GM18907 (cell line): ENCODE measurements at regions not wholly inside any gene's neighbourhood (a gene's known extent, or its start where the extent isn't known, plus 50 kb on each side); places are given as distances from the start of the nearest gene placed in this dataset.
"Not testable (repeated sequence)": the region's sequence is repeated elsewhere in the genome, so short reads cannot be mapped to it uniquely, and the experiment has no call there.

Experiments used
- ATAC-seq: cut with Tn5 transposase; IDR thresholded peaks from one replicate; pipeline ENCODE4 v1.9.1; 2021; ENCODE audit warnings: mild to moderate bottlenecking, moderate library complexity; ENCODE audit not compliant: unreplicated experiment

DNA sequence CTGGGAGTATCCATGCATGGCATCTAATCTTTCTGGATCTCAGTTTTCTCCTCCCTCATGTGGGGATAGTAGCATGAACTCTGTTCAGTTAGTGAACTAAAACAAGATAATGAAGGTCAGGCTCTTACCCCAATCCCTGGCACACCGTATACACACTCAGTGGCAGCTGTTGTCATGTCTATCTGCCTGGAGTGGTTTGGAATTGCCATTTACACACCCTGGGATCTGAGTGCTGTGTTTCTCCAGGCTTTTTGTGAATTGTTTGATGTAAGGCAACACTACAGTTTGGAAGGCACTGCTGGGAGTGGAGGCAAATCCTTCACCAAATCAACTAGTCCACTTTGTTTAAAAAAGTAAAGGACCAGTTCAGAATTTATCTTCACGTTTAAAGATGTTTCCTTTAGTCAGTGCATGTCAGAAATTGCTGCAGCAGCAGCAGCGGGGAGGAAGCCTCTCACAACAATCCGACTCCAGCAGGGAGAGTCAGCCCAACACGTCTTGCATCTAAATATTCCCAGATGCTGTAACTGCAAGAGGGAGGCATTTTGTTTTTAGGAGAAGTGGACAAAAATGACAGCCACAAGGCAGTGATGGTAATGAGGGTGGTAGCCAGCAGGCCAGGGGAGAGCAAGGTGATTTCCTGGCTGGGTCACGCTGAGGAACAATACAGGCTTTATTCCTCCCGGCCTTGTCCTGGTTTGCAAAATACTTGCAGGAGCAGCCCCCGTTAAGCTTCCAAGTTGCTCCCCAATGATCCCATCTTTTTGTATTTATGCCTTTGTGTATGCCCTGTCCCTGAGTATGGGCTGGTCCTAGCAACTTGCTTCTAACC, 128.5 kb upstream of the LRIG1 start:
- ATAC-seq = no peak

DNA sequence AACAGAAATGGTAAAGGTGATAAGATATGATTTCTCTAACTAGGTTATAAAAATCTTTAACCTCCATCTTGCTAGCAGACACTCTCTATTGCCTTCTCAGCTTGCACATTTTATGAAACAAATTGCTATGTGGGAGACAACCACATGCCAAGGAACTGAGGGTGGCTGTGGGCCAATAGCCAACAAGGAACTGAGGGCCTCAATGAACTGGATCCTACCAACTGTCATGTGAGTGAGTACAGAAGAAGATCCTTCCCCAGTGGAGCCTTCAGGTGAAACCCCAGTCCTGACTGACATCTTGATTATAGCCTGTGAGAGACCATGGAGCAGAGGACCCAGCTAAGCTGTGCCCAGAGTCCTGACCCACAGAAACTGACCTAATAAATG, 129.2 kb upstream of the LRIG1 start:
- no peak for ATAC-seq

DNA sequence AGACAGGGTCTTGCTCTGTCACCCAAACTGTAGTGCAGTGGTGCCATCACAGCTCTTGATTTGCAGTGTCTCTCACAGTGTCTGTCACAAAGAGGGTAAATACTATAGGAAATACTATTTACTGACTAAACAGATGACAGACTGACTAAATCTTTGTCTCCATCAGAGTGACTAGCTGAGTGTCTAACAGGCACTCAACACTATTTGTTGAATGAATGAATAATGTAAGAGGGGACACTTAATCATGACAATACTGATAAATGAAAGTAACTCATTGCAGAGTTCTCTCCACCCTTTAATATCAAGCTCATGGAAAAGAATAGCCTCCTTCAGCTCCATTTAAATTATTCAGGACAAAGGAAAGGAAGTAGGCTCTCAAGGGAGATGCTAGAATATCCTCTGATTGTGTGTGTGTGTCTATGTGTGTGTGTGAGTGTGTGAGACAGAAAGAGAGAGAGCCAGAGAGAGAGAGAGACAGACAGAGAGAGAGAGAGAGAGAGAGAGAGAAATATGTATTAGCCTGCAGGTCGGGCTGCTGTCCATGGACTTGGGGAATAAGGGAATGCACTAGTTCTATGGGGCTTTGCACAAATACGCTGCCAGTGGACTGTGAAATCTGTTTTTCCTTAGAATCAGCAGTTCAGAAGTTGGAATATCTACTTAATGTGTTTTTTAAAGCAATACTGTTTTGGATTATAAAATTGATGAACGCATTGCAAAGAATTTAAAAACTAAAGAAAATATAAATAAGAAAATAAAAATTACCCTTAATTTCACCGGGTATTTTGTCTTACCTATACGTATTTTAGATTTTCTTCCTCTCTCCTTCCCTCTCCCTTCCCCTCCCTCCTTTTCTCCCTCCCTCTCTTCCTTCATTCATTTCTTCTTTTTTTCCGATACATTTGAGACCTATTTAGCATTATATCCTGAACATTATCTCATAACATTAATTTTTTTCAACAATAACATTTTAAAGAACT, 132.9 kb upstream of the LRIG1 start:
- ATAC-seq = no peak

DNA sequence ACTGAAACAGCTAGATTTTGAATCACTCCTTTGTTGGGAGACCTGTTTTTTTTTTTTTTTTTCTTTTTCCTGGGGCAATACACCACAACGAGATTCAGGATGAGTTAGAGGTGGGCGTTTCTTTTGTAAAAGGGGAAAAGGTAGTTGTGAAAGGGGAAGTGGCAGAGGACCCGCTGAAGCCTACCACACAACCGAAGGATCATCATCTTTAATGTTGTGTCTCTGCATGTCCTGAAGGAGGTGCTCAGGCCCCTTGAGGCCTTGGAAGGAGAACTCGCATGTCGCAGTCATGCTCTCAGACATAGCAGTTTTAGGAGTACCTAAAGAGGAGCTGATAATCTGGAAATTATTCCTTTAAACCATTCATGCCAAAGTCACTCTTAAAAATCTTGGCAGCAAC, 137.9 kb upstream of the LRIG1 start:
- no peak for ATAC-seq

DNA sequence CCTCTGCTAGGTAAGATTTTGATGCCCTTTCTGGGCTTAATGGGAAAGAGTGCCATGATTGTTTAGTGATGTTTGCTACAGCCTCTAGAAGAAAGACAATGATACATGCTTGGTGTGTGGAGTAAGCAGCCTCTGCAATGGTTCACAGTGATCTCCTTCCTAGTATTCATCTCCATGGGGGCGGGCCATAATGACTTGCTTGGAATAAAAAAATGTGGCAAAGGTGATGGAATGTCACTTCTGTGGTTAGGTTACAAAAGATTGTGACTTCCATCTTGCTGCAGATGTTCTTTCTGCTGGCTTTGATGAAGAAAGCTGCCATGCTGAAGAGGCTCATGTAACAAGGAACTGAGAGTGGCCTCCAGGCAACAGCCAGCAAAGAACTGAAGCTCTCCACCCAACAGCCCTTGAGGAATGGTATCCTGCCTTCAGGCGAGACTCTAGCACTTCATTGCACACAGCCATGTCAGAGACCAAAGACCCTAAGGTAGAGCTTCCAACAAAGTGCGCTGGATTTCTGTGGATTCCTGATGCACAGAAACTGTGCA, 139.1 kb upstream of the LRIG1 start:
- ATAC-seq = no peak

DNA sequence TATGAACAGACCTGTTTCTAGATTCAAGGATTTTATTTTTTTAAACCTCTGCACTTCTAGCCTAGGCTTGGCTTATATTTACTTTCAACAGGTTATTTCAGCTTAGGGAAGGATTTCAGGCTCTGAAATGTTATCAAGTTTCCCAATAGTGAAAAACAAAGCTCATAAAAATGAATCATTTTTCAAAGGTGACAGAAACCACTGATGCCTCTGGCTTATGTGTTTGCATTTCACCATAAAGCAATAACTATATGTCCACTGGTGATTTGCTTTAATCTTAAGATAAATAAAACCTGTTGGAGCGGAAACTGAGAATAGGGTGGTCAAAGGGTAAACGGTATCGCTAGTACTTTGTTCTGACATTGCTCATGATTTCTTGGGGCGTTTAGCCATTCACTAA, 141.2 kb upstream of the LRIG1 start:
- no peak for ATAC-seq

DNA sequence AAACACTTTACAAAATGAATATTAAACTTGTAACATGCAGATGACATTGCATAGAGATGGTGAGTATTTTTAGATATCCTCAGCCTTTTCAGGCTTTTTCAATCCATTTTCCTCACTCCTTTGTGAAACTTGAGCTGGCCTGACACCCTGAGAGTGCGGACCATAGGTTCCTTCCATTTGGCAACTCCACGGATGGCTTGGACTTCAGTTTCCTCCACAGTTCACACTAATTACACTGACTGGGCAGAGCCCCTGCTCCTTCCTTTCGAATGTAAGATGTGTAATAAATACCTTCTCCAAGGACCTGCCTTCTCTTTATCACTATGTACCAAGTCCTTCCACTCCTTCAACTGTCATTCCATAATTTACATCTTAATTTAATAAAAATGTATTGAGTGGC, 141.7 kb upstream of the LRIG1 start:
- ATAC-seq = no peak

DNA sequence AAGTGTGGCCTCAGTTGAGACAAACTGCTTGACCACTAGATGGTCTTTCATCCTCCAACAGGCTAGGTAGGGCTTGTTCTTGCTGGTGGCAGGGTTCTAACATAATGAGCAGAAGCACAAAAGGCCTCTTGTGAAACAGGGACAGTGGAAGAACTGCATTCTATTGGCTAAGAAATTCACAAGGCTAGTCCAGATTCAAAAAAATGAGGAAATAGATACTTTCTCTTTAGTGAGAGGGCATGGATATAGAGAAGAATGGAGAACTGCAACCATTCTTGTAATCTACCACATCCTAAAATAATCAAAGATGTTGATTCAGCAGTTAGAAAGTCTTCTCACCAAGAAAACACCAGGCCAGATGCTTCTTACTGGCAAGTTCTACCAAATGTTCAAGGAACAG, 143.7 kb upstream of the LRIG1 start:
- no peak for ATAC-seq

DNA sequence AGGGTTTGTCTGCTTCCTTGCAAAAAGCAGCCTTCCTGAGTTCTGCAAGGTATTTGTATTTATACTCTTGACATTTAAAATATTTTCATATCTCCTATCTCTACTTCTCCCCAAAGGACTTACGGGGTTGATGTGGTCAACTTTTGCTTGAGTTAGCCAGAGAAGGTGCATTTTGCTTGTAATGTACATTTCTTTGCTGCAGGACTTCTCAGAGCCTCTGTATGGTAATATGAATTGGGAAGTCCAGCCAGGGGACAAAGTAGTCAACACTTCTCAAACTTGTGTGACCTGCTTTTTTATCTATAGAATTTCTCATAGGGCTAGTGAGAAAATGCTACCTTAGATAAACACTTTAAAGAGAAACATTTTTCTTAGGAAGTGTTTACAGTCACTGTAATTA, 148.2 kb upstream of the LRIG1 start:
- ATAC-seq = no peak

DNA sequence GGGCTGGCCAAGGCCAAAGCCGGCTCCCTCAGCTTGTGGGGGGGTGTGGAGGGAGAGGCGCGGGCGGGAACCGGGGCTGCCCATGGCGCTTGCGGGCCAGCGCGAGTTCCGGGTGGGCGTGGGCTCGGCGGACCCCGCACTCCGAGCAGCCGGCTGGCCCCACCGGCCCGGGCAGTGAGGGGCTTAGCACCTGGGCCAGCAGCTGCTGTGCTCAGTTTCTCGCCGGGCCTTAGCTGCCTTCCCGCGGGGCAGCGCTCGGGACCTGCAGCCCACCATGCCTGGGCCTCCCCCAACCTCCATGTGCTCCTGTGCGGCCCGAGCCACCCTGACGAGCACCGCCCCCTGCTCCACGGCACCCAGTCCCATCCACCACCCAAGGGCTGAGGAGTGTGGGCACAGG, 150.7 kb upstream of the LRIG1 start:
- not testable (repeated sequence) for ATAC-seq

DNA sequence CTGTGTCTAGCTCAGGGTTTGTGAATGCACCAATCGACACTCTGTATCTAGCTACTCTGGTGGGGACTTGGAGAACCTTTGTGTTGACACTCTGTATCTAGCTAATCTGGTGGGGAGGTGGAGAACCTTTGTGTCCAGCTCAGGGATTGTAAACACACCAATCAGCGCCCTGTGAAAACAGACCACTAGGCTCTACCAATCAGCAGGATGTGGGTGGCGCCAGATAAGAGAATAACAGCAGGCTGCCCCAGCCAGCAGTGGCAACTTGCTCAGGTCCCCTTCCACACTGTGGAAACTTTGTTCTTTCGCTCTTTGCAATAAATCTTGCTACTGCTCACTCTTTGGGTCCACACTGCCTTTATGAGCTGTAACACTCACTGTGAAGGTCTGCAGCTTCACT, 151.3 kb upstream of the LRIG1 start:
- ATAC-seq = not testable (repeated sequence)

DNA sequence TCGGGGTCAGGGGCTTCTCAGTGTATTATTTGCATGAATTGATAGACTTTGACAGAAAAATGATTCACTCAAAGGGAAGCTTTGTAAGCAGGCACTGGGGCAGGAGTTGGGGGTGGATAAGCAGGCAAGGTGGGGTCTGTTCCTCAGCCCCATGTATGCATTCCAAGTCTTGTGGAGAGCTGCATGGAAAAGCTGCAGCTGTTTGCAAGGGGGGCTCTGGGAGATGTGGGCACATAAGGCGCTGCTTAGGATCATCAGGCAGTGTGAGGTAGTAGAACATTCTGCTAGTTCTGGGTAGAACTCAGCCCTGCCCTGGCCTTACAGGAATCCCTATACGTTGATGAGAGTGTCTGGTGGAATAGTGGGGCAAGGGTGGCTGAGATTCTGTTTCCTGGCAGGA, 154.2 kb upstream of the LRIG1 start:
- no peak for ATAC-seq

DNA sequence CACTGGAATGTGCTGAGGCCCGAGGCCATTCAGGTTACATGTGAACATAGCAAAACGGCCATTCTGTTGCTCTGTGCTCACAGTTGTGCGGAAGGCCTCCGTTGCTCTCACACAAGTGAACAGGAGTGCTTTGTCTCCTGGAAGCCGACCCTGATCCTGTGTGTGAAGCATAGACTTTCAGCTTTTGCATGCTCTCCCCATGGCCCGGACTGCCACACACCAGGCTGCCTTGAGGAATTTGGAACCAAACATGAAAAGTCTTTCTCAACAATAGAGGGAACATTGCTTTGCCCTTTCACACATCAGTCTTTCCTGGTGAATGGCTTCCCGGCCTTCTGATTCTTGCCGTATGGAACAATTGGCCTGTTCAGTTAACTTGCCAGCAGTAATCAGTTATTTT, 154.8 kb upstream of the LRIG1 start:
- no peak for ATAC-seq

DNA sequence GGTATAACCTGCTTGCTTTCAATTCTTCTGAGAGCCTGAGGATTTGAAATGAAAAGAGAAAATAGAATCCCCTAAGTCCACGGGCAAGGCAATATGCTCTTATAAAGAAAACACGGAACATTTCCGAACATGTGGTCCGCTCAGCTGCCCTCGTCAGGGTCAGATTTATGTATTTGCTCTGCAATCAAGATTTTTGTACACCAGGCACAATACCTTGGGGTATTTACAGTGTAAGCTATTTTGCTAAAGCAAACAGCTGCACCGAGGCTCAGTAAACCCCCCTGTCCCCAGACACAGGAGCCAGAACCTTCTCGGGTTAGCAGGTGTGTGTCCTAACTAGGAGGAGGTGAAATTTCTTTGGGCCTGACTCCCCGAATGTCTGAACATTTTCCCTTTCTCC, 155.8 kb upstream of the LRIG1 start:
- ATAC-seq = no peak

DNA sequence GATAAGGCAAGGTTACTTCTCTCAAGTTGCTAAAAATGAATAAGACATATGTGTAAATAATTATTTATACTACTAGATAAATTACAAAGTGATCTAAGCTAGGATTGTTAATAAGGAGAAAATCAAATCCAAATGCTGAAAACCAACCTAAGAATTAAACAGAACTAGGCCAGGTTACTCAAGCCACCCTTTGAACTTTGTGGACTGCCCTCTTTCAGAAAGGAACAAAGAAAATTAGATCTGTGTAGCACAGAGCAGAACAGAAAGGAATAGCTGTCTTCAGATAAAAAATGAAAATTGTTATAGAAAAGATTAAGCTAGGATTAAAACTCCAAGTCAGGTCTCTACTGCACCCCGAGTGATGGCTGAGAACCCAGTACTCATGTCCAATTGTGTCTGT, 158.2 kb upstream of the LRIG1 start:
- ATAC-seq = no peak

DNA sequence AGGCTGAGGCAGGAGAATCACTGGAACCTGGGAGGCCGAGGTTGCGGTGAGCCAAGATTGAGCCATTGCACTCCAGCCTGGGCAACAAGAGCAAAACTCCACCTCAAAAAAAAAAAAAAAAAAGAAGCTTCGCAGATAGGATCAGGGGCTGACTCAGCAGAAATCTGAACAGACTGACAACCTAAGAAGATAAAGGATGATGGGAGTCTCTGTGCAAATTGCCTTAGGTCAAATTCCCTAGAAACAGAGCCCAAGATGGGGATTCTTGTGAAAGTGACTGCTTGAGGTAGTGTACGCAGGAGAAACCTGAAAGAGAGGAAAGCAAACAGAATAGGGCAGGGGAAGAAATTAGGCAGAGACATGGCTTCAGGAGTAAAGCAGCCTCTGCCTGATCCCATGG, 160.8 kb upstream of the LRIG1 start:
- ATAC-seq = no peak

DNA sequence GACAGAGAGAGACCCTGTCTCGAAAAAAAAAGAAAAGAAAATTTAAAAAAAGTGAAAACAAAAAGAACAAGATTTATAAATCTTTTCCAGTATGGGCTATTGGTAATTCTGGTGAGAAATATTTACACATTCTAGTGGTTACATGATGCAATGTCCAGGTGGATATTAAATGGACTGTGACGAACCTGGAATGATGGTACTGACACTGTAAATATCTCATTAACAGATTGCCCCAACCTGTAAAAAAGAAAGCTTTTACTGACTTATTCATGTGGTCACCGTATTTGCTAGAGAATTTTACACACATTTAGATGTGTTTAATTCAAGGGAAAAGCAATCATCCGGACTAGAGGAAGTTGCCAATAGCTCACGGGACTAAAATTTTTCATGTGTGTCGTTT, 162.1 kb upstream of the LRIG1 start:
- no peak for ATAC-seq

DNA sequence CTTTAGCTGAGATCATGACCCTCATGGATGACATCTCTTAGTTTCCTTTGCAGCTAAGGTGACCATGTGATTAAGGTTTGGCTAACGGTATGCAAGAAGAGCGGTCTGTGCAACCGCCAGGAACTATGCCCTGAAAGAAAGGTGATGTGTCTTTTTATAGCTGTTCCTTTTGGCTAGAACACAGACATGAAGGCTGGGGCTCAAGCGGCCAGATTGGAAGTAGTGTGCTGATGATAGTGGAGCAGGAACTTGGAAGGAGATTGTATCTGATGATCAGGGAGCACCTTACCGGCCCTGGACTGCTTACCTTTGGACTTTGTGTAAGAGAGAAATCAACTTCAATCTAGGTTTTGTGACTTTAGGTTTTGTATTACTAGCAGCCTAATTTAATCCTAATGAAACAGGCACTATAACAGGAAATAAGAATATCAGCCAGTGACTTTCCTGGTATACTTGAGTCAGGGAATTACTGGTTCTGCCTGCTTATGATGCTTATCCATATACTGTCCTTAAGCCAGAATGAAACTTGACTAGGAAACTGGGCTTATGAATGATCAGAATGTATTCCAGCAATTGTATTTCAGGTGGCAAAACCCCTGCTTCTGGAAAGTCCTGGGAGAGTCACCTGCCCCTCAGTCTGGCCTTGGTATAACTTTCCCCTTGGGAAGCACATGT, 164.3 kb upstream of the LRIG1 start:
- no peak for ATAC-seq

DNA sequence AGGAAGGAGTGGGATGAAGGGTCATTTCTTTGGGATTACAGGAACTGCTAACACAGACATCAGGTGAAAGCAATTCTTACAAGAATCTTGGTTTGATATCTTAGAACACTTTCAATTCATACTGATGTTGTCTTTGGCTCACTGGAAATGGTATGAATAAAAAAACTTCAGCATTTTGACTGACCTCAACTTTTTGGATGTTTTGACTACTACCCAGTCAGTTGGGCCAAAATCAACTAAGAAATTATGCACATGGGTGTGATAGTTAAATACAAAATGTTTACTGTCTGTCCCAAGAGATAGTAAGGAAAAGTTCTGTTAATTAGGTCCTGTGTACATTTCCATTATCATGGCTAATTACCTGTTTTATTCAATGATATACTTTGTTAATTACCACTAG, 165.5 kb upstream of the LRIG1 start:
- no peak for ATAC-seq

DNA sequence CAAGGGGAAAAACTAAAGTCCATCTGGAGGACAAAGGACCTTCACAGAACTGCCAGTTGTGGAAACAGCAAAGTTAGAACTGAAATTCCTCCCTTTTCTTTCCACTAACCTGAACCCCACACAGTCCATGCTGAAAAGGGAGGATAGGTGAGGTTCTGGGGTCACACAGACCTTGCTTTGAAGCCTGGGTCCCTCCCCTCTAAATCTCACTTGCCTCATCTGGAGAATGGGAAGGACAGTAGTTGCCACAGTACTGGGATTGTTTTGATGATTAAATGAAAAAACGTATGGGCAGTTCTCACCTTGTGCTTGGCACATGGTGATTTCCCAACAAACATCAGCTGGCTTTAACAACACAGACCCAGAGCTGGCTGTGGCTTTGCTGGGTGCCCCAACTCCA, 166.4 kb upstream of the LRIG1 start:
- no peak for ATAC-seq

DNA sequence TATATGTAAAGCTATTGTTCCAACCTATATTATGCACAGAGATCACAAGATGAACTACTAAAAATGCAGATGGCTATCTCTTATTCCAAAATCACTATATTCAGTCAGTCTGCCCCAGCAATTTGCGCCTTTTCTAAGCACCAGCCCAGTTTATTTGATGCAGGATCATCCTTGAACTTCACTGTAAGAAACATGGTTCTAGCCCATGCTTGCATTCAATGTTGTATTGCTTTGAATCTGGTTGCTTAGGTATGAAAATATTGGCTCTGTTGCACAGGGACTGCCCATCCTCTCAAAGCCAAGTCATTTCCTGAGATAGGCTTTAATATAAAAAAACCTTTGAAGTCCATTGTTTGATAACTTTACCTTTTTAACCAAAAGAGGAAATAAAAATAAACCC, 170.5 kb upstream of the LRIG1 start:
- ATAC-seq = no peak
